ENCODE measurements at regions not wholly inside any gene's neighbourhood (a gene's known extent, or its start where the extent isn't known, plus 50 kb on each side); places are given as distances from the start of the nearest gene placed in this dataset.
"Not testable (repeated sequence)": the region's sequence is repeated elsewhere in the genome, so short reads cannot be mapped to it uniquely, and the experiment has no call there.

DNA sequence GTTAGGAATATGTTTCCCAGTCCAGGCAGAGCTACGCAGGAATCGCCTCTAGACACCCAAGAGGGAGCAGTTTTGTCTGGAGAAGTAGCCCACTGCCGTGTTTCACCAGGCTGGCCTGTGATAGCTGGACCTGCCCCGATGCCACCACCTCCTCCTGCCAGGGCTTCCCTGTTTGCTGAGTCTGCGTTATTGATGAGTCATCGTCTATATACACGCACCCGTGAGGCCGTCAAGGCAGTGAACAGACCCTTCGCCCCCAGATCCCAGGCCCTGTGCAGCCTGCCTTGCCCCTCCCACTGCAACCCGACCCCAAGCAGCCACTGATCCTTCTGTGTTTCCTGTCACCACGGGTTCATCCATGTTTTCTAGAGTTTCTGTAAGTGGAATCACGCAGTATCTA is 141.9 kb downstream of the IGLL1 start:
- DNase-seq: no peak

GRCh38 chr22:23437779-23438178 is 142.3 kb downstream of the IGLL1 start:
- DNase-seq: no peak

- DNase-seq: not testable (repeated sequence)
These were observed 143.0 kb downstream of the IGLL1 start for GRCh38 chr22:23437107-23437395.

- not testable (repeated sequence) for DNase-seq
These were observed 143.6 kb downstream of the IGLL1 start for GRCh38 chr22:23436354-23437106.

GRCh38 chr22:23435186-23435585 is 144.9 kb downstream of the IGLL1 start:
- DNase-seq: not testable (repeated sequence)

GRCh38 chr22:23434198-23434830 is 145.8 kb downstream of the IGLL1 start:
- not testable (repeated sequence) for DNase-seq

GRCh38 chr22:23433127-23434005 is 146.7 kb downstream of the IGLL1 start:
- peak in 2 of 58 donors; percentile 12 to 13 for DNase-seq

GRCh38 chr22:23432719-23433118 is 147.4 kb downstream of the IGLL1 start:
- not testable (repeated sequence) for DNase-seq

DNA sequence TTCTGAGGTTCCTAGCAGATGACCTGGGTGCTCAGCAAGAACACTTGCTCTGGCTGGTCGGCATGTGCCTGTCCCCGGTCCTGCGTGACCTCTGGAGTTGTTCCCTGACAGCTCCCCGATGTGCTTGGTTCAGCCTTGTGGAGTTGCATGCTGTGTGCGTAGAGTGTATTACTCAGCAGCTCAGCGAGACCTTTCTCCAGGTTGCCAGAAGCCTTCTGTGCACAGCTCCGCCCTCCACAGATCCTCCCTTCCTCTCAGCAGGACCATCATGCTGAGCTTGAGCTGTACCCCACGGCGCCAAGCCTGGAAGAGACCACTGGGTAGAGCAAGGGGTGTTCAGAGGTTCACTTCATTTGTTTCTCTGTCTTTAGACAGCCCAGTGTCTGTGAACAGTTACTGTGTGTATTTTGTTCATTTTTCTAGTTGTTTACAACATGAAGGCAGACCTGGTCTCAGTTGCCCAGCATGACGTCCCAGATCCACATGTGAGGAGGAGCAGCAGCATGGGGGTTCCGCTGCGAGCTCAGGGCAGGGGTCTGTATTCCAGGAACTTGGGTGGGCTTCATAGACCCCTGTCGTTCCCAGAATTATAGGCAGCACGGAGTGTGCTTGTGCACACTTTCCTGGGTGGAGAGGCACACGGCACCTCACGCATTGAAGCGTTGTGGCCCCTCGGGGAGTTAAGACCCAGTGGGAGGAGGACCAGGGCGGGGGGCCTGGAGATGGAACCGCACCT is 148.6 kb downstream of the IGLL1 start:
- no peak for DNase-seq

DNA sequence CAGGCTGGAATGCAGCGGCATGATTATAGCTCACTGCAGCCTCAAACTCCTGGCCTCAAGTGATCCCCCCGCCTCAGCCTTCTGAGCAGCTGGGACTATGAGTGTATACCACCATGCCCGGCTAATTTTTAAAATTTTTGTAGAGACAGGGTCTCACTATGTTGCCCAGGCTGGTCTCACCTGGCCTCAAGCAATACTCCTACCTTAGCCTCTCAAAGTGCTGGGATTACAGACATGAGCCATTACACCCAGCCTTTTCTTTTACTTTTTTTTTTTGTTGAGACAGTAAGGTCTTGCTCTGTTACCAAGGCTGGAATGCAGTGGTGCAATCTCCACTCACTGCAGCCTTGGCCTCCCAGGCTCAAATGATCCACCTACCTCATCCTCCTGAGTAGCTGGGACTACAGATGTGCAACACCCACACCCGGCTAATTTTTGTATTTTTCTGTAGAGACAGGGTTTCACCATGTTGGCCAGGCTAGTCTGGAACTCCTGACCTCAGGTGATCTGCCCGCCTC is 155.5 kb downstream of the IGLL1 start:
- DNase-seq: not testable (repeated sequence)

- no peak for DNase-seq
These were observed 156.1 kb downstream of the IGLL1 start for GRCh38 chr22:23424031-23424430.

DNA sequence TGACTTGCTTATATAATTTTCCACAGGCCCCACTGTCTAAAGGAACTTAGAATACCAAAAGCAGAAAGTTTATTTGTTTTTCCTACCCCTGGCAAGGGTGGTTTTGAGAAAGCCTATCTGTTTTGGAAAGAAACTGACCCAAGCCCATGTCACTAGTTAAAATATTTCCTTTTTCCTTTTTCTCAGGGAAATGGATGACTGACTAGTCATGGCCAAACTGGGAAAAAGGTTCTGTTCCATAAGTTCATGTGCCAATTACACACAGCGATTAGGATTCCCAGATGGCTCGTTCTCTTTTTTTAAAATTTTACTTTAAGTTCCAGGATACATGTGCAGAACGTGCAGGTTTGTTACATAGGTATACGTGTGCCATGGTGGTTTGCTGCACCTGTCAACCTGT is 157.8 kb downstream of the IGLL1 start:
- DNase-seq: not testable (repeated sequence)

DNA sequence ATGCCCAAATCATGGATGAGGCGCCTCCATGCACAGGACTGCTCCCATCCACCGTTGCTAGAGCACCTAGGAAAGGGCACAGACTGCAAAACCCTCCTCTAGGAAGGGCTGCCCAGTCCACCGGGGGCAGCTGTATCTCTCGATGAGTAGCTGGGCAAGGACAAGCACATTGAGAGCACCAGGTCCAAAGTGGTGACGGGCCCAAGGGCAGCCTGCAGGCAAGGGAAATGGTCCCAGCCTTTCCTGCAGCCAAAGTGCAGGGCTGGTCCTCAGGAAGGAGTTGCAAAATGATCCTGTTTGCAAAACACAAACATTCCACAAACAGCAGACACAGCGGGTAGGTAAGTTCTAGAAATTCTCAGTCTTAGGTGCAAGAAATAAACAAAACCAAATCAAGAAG is 158.8 kb downstream of the IGLL1 start:
- DNase-seq: not testable (repeated sequence)

DNA sequence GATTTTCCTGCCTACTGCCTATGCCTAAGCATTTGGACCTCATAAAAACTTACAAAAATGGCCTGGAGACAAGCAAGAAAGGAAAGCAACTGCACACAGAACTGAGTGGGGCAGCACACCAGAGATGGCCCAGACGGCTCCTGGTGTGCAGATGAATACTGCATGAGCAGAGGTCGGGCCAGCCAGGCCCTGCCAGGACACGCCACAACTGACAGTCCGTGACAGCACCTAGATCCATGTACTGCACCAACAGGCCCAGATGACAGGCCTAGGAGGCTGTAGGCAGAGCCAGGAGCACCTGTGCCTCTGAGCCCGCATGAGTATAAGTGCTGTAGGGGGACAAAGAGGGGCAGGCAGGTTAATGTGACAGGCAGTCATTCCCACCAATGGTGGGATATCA is 160.2 kb downstream of the IGLL1 start:
- no peak for DNase-seq

DNA sequence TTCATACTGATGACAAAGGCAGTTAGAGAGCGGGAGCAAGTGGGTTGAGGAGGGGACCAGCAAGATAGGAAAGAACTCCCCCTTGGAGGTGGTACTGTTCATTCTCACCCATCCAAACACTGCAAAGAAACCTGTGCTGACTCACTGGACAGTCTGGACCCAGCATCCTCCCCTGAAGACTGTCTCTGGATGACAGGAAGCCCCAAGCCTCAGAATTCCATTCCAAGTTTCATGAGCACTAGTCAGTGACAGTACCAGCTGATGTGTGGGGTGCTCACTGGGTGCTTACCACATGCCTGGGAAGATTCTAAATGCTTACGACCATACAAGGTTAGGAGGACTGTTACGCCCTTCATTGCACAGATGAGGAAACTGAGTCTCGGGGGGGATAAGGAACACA is 160.9 kb downstream of the IGLL1 start:
- DNase-seq: no peak

DNA sequence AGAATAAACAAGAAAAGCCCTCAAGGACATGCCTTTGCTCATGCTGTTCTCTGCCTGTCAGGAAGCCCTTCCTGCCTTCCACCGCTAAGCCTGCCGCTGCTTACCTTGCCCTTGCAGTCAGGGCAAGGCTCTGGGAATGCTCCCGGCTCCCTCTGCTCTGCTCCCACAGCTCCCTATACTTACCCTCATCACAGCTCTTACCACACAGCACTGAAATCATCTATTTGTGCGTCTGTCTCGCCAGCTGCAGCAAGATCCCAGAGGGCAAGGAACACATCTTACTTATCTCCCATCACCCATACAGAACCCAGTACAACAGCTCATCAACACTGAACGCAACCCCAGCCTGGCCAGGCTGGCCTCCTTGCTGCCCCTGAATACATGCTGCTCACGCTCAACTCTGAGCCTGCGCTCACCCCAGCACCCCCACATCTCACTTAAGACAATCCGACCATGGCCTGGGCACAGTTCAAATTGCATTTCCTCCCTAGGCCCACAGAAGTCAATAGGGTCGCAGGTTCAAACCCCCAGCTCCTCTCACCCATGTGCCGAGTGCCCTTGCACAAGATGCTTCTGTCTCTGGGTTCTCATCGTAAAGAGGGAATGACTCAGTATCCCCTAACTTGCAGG is 161.8 kb downstream of the IGLL1 start:
- no peak for DNase-seq

GRCh38 chr22:23417327-23417726 is 162.8 kb downstream of the IGLL1 start:
- DNase-seq: not testable (repeated sequence)

GRCh38 chr22:23416169-23416690 is 163.9 kb downstream of the IGLL1 start:
- DNase-seq: not testable (repeated sequence)

GRCh38 chr22:23415490-23415851 is 164.6 kb downstream of the IGLL1 start:
- no peak for DNase-seq

- no peak for DNase-seq
These were observed 165.2 kb downstream of the IGLL1 start for GRCh38 chr22:23414727-23415489.

All from anterior cingulate cortex (tissue), 58 donors.